ENCODE measurements at regions not wholly inside any gene's neighbourhood (a gene's known extent, or its start where the extent isn't known, plus 50 kb on each side); places are given as distances from the start of the nearest gene placed in this dataset.

GRCh38 chr3:124318014-124318413, 326.1 kb upstream of the ROPN1 start:
- H3K4me1 ChIP-seq, result no peaks in the 10 kb centered on the region
- TF ChIP-seq POLR2A (IDR thresholded peaks at IDR 0.05) (no peak), CTCF (IDR thresholded peaks at IDR 0.05) (no peak), EP300 (IDR thresholded peaks at IDR 0.05) (no peak)
- H3K4me3 ChIP-seq, result no peak overlapping the region
- 96% methylated on average over 3 of the region's 3 CpGs for WGBS, 2 donors
- H3K36me3 ChIP-seq, result no peaks in the 10 kb centered on the region
- no peaks in the 10 kb centered on the region for H3K9me3 ChIP-seq
- no peaks in the 10 kb centered on the region for H3K27me3 ChIP-seq
- no peak overlapping the region for H3K27ac ChIP-seq
- DNase-seq (ENCODE audit: low spot score in 2 of 2), result no peak

- no peak for DNase-seq (ENCODE audit: low spot score in 2 of 2)
- no peaks in the 10 kb centered on the region for H3K27me3 ChIP-seq
- no peak overlapping the region for H3K27ac ChIP-seq
- no peaks in the 10 kb centered on the region for H3K36me3 ChIP-seq
- TF ChIP-seq EP300 (IDR thresholded peaks at IDR 0.05), result no peak
- no peak for TF ChIP-seq POLR2A (IDR thresholded peaks at IDR 0.05)
- no peak for TF ChIP-seq CTCF (IDR thresholded peaks at IDR 0.05)
- H3K4me1 ChIP-seq, result no peaks in the 10 kb centered on the region
- no peak overlapping the region for H3K4me3 ChIP-seq
- H3K9me3 ChIP-seq, result no peaks in the 10 kb centered on the region
- WGBS, 2 donors, result 62 to 72% methylated on average over 3 of the region's 3 CpGs
Observed at GRCh38 chr3:124318656-124319055, 326.7 kb upstream of the ROPN1 start.

- H3K36me3 ChIP-seq, result no peaks in the 10 kb centered on the region
- no peaks in the 10 kb centered on the region for H3K9me3 ChIP-seq
- H3K27ac ChIP-seq, result no peak overlapping the region
- no peak for DNase-seq (ENCODE audit: low spot score in 2 of 2)
- no peak overlapping the region for H3K4me3 ChIP-seq
- no peaks in the 10 kb centered on the region for H3K4me1 ChIP-seq
- TF ChIP-seq EP300 (IDR thresholded peaks at IDR 0.05) (no peak), CTCF (IDR thresholded peaks at IDR 0.05) (no peak), POLR2A (IDR thresholded peaks at IDR 0.05) (no peak)
- no peaks in the 10 kb centered on the region for H3K27me3 ChIP-seq
Observed at GRCh38 chr3:124320976-124321375, 329.1 kb upstream of the ROPN1 start.

GRCh38 chr3:124322309-124322880, 330.5 kb upstream of the ROPN1 start:
- no peaks in the 10 kb centered on the region for H3K4me1 ChIP-seq

GRCh38 chr3:124322966-124323365, 331.0 kb upstream of the ROPN1 start:
- 57 to 67% methylated on average over 4 of the region's 4 CpGs for WGBS, 2 donors

More at GRCh38 chr3:124322309-124322880, 330.5 kb upstream of the ROPN1 start:
- no peak overlapping the region for H3K27ac ChIP-seq
- no peak overlapping the region for H3K4me3 ChIP-seq
- no peaks in the 10 kb centered on the region for H3K9me3 ChIP-seq
- 68 to 71% methylated on average over 3 of the region's 3 CpGs for WGBS, 2 donors
- H3K27me3 ChIP-seq, result no peaks in the 10 kb centered on the region
- no peak for TF ChIP-seq EP300 (IDR thresholded peaks at IDR 0.05)
- no peak for TF ChIP-seq CTCF (IDR thresholded peaks at IDR 0.05)
- TF ChIP-seq POLR2A (IDR thresholded peaks at IDR 0.05), result no peak
- no peak for DNase-seq (ENCODE audit: low spot score in 2 of 2)
- no peaks in the 10 kb centered on the region for H3K36me3 ChIP-seq

More at GRCh38 chr3:124322966-124323365, 331.0 kb upstream of the ROPN1 start:
- Histone ChIP-seq H3K4me3 (no peak overlapping the region), H3K4me1 (no peaks in the 10 kb centered on the region), H3K36me3 (no peaks in the 10 kb centered on the region), H3K27me3 (no peaks in the 10 kb centered on the region), H3K9me3 (no peaks in the 10 kb centered on the region), H3K27ac (no peak overlapping the region)
- no peak for TF ChIP-seq CTCF (IDR thresholded peaks at IDR 0.05)
- TF ChIP-seq EP300 (IDR thresholded peaks at IDR 0.05), result no peak
- no peak for TF ChIP-seq POLR2A (IDR thresholded peaks at IDR 0.05)
- DNase-seq (ENCODE audit: low spot score in 2 of 2), result no peak
